Endothelial cell of umbilical vein (primary cell): ENCODE measurements at regions not wholly inside any gene's neighbourhood (a gene's known extent, or its start where the extent isn't known, plus 50 kb on each side); places are given as distances from the start of the nearest gene placed in this dataset.

ENCODE experiments used
- BruUV-seq: library from RNA; stranded (reverse); fragments of 400-500 nt; replicated peaks from 2 replicates; lab custom pipeline; 2021; lab: Mats Ljungman, UMichigan
- CTCF ChIA-PET: fragments of 300-600, 350-600 bp; sonication (Branson Sonifier 250); formaldehyde crosslinking; loops from one replicate; lab custom pipeline; 2021; ENCODE audit warnings: antibody characterized with exemption, inconsistent platforms; lab: Charles Lee
- POLR2A ChIA-PET: fragments of 300-600, 350-600 bp; sonication (Branson Sonifier 250); formaldehyde crosslinking; loops from one replicate; lab custom pipeline; 2021; ENCODE audit warnings: antibody characterized with exemption, inconsistent platforms; lab: Charles Lee
- DNase-seq: peaks from one replicate; pipeline ENCODE4 v3.0.0-alpha.2; 2011; ENCODE audit warnings: low read depth, low spot score
- FAIRE-seq: peaks from 2 replicates; lab custom pipeline; 2011; peaks lifted over from hg19 to GRCh38; lab: Jason Lieb, UNC
- H2AFZ ChIP-seq: 2 replicates; pipeline ENCODE4 v1.6.0; 2012; ENCODE audit warnings: low read depth, low read length, control low read depth, inconsistent platforms
- H3K27ac ChIP-seq: 2 replicates; pipeline ENCODE4 v1.5.1; 2011; ENCODE audit warnings: low read depth, mild to moderate bottlenecking, control low read depth, low read length, moderate library complexity; ENCODE audit not compliant: insufficient read depth
- H3K27me3 ChIP-seq, 2 experiments: 2 replicates each; pipeline versions ENCODE4 v1.6.0 to v1.6.1; 2011; ENCODE audit warnings: low read length in 2 of 2, mixed read lengths in 1 of 2; ENCODE audit not compliant: control insufficient read depth in 2 of 2, insufficient read depth in 2 of 2
- H3K36me3 ChIP-seq, 2 experiments: 2 replicates in 1 of 2; 3 replicates in 1 of 2; pipeline ENCODE4 v1.5.1; 2011; ENCODE audit warnings: low read length in 2 of 2, mild to moderate bottlenecking in 1 of 2, moderate library complexity in 1 of 2; ENCODE audit not compliant: control insufficient read depth in 2 of 2, insufficient read depth in 2 of 2; ENCODE audit errors: extremely low read depth in 1 of 2
- H3K4me1 ChIP-seq: 3 replicates; pipeline ENCODE4 v1.5.1; 2011; ENCODE audit warnings: mild to moderate bottlenecking, low read length; ENCODE audit not compliant: control insufficient read depth, insufficient read depth; ENCODE audit errors: extremely low read depth
- H3K4me2 ChIP-seq: 2 replicates; pipeline ENCODE4 v1.6.1; 2011; ENCODE audit warnings: low read length, control low read depth, mixed read lengths; ENCODE audit not compliant: insufficient read depth
- H3K4me3 ChIP-seq, 3 experiments: fragments of 200-600 bp in 1 of 3; sonication (generic), shearing (Covaris generic) in 1 of 3; replicated peaks in 1 of 3; 2 replicates each; pipeline ENCODE4 v1.5.1; 2011 to 2016; ENCODE audit warnings: control low read depth in 3 of 3, low read length in 3 of 3, mild to moderate bottlenecking in 2 of 3, inconsistent platforms in 1 of 3, low read depth in 1 of 3, moderate library complexity in 1 of 3; ENCODE audit not compliant: insufficient read depth in 1 of 3
- H3K79me2 ChIP-seq: 2 replicates; pipeline ENCODE4 v1.6.0; 2012; ENCODE audit warnings: low read length, inconsistent platforms; ENCODE audit not compliant: control insufficient read depth, insufficient read depth
- H3K9ac ChIP-seq: replicated peaks from 2 replicates; pipeline ENCODE3; 2011; ENCODE audit warnings: low read length, control low read depth; ENCODE audit not compliant: insufficient read depth; ENCODE audit errors: extremely low read depth
- H3K9me1 ChIP-seq: replicated peaks from 3 replicates; pipeline ENCODE4 v1.6.0; 2011; ENCODE audit warnings: mild to moderate bottlenecking, low read length; ENCODE audit not compliant: control insufficient read depth, insufficient read depth; ENCODE audit errors: extremely low read depth
- H3K9me3 ChIP-seq: replicated peaks from 2 replicates; pipeline ENCODE4 v1.5.1; 2012; ENCODE audit warnings: low read length, inconsistent platforms; ENCODE audit not compliant: control insufficient read depth, insufficient read depth
- H4K20me1 ChIP-seq: replicated peaks from 2 replicates; pipeline ENCODE3; 2011; ENCODE audit warnings: mild to moderate bottlenecking, low read length; ENCODE audit not compliant: control insufficient read depth, insufficient read depth; ENCODE audit errors: extremely low read depth
- EZH2 ChIP-seq: IDR thresholded peaks from 2 replicates; pipeline ENCODE4 v1.6.1; 2012; ENCODE audit warnings: borderline replicate concordance, low read depth, mild to moderate bottlenecking, moderate library complexity, low read length, inconsistent platforms; ENCODE audit not compliant: severe bottlenecking
- FOS ChIP-seq: IDR thresholded peaks from 2 replicates; pipeline ENCODE4 v1.6.1; 2011; ENCODE audit warnings: mild to moderate bottlenecking, low read length, moderate library complexity, borderline replicate concordance; ENCODE audit not compliant: insufficient read depth
- GATA2 ChIP-seq: IDR thresholded peaks from 2 replicates; pipeline ENCODE4 v1.7.0; 2011; ENCODE audit warnings: low read depth, mild to moderate bottlenecking, moderate library complexity, mixed read lengths, low read length; ENCODE audit not compliant: insufficient read length, insufficient read depth
- JUN ChIP-seq: IDR thresholded peaks from 2 replicates; pipeline ENCODE4 v1.6.1; 2011; ENCODE audit warnings: borderline replicate concordance, low read depth; ENCODE audit not compliant: insufficient read length, insufficient read depth
- MYC ChIP-seq: IDR thresholded peaks from one replicate; pipeline ENCODE4 v1.6.1; 2011; ENCODE audit warnings: mild to moderate bottlenecking, low read depth, low read length
- POLR2A ChIP-seq: IDR thresholded peaks from 2 replicates; pipeline ENCODE4 v1.6.1; 2012; ENCODE audit warnings: low read depth, mild to moderate bottlenecking, control low read depth, low read length
- POLR2AphosphoS5 ChIP-seq: IDR thresholded peaks from 2 replicates; pipeline ENCODE4 v1.6.1; 2012; ENCODE audit warnings: low read depth, mild to moderate bottlenecking, control low read depth, low read length, moderate library complexity; ENCODE audit not compliant: insufficient read depth
- dilution Hi-C: fragments of 300-500 bp; cut with MboI; formaldehyde crosslinking; loops from one replicate; pipeline ENCODE4 v1.15.0; 2019; ENCODE audit warnings: low sequenced_read_pairs; ENCODE audit not compliant: extremely low pct_ligation_motif_present
- intact Hi-C: fragments of 100-400 bp; cut with micrococcal nuclease; formaldehyde crosslinking; loops from one replicate; pipeline ENCODE4 v1.10.0; 2022
- TF ChIP-seq, protein P1 (sequence below), 2 donors: IDR thresholded peaks; 1 replicate in 1 of 2; 2 replicates in 1 of 2; pipeline ENCODE4 v1.5.1; 2011; ENCODE audit warnings: low read length in 2 of 2, mild to moderate bottlenecking in 2 of 2, moderate library complexity in 2 of 2, control low read depth in 1 of 2, inconsistent platforms in 1 of 2, low read depth in 1 of 2; ENCODE audit not compliant: insufficient read depth in 1 of 2; ENCODE audit errors: extremely low read depth in 1 of 2
- TF ChIP-seq, protein P2 (sequence below): IDR thresholded peaks from 2 replicates; pipeline ENCODE4 v1.6.1; 2011; ENCODE audit not compliant: insufficient read depth, insufficient read length

DNA sequence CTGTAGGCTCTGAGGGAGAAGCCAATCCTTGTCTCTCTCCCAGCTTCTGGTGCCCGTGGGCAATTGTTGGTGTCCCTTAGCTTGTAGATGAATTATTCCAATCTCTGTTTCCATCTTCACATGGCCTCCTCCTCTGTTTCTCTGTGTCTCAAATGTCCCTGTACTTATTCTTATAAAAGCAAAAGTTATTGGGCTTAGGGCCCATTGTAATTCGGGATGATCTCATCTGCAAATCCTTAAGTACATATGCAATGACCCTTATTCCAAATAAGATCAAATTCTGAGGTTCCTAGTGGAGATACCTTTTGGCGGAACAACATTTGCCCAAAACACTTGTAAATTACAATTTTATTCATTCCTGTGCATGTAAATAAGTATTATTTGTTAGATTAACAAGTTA is 147.4 kb upstream of the EPHA3 start:
- Histone ChIP-seq H3K4me2 (no peak overlapping the region), H3K27me3 (no peaks in the 10 kb centered on the region), H3K27ac (no peak overlapping the region), H3K79me2 (no peaks in the 10 kb centered on the region), H3K9me3 (peaks cover 3% of the 10 kb centered on the region), H2AFZ (no peak overlapping the region), H3K4me3 (no peak overlapping the region), H4K20me1 (peaks cover 2% of the 10 kb centered on the region), H3K4me1 (no peaks in the 10 kb centered on the region), H3K36me3 (no peaks in the 10 kb centered on the region), H3K9me1 (no peaks in the 10 kb centered on the region), H3K9ac (no peak overlapping the region)
- TF ChIP-seq POLR2AphosphoS5 (no peak), POLR2A (no peak)
- TF ChIP-seq, protein P1, sequence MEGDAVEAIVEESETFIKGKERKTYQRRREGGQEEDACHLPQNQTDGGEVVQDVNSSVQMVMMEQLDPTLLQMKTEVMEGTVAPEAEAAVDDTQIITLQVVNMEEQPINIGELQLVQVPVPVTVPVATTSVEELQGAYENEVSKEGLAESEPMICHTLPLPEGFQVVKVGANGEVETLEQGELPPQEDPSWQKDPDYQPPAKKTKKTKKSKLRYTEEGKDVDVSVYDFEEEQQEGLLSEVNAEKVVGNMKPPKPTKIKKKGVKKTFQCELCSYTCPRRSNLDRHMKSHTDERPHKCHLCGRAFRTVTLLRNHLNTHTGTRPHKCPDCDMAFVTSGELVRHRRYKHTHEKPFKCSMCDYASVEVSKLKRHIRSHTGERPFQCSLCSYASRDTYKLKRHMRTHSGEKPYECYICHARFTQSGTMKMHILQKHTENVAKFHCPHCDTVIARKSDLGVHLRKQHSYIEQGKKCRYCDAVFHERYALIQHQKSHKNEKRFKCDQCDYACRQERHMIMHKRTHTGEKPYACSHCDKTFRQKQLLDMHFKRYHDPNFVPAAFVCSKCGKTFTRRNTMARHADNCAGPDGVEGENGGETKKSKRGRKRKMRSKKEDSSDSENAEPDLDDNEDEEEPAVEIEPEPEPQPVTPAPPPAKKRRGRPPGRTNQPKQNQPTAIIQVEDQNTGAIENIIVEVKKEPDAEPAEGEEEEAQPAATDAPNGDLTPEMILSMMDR (IDR thresholded peaks at IDR 0.05; ENCODE audit: extremely low read depth in 1 of 2, insufficient read depth in 1 of 2, low read depth in 1 of 2, low read length in 2 of 2) = no peak
- dilution Hi-C loops (no loop called here), intact Hi-C loops (no loop called here)
- FAIRE-seq (no peak), DNase-seq (no peak)
- CTCF ChIA-PET = no interaction called here
- no TSS peak for BruUV-seq
- POLR2A ChIA-PET = no interaction called here

DNA sequence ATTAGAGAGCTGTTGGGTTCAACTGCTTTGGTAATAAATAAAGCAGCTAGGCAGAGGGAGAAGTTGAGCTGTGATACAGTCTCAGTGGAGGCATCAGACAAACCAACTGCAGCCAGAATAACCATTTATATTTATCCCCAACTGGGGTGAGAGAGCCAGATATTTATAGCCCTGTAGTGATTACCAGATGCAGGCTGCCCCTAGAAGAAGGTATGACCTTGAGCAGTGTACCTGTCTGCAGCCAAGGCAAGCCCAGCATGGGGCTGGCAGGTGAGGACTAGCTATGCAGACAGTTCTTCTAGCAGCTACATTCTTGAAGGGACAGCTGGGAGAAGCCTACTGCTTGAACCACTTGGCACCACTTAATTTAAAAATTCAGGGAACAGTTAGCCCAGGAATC is 144.4 kb upstream of the EPHA3 start:
- intact Hi-C loops = no loop called here
- no peak for DNase-seq
- Histone ChIP-seq H3K79me2 (no peaks in the 10 kb centered on the region), H4K20me1 (peaks cover 2% of the 10 kb centered on the region), H3K4me3 (no peak overlapping the region), H2AFZ (no peak overlapping the region), H3K9me3 (peaks cover 5% of the 10 kb centered on the region), H3K27ac (no peak overlapping the region), H3K36me3 (no peaks in the 10 kb centered on the region), H3K27me3 (no peaks in the 10 kb centered on the region), H3K9ac (no peak overlapping the region), H3K4me1 (no peaks in the 10 kb centered on the region), H3K4me2 (no peak overlapping the region), H3K9me1 (no peaks in the 10 kb centered on the region)
- CTCF ChIA-PET = no interaction called here
- TF ChIP-seq JUN (no peak), EZH2 (no peak), GATA2 (no peak), POLR2A (no peak), MYC (no peak), POLR2AphosphoS5 (no peak), FOS (no peak)
- TF ChIP-seq, protein P1 (IDR thresholded peaks at IDR 0.05; ENCODE audit: extremely low read depth in 1 of 2, insufficient read depth in 1 of 2, low read depth in 1 of 2, low read length in 2 of 2) = no peak
- TF ChIP-seq, protein P2, sequence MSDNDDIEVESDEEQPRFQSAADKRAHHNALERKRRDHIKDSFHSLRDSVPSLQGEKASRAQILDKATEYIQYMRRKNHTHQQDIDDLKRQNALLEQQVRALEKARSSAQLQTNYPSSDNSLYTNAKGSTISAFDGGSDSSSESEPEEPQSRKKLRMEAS = no peak
- POLR2A ChIA-PET = no interaction called here
- no peak for FAIRE-seq
- dilution Hi-C loops = no loop called here
- BruUV-seq = no TSS peak
